IPS-18c (cell line): ENCODE measurements at regions not wholly inside any gene's neighbourhood (a gene's known extent, or its start where the extent isn't known, plus 50 kb on each side); places are given as distances from the start of the nearest gene placed in this dataset.
"Not testable (repeated sequence)": the region's sequence is repeated elsewhere in the genome, so short reads cannot be mapped to it uniquely, and the experiment has no call there.

ENCODE experiments used
- H3K4me3 ChIP-seq: 2 replicates; pipeline ENCODE4 v1.7.0; 2013; ENCODE audit warnings: low read depth, mild to moderate bottlenecking, low read length, moderate library complexity; ENCODE audit not compliant: insufficient read depth
- H3K9me3 ChIP-seq: one replicate; pipeline ENCODE4 v1.6.1; 2013; ENCODE audit warnings: mild to moderate bottlenecking, low read length, moderate library complexity; ENCODE audit not compliant: control insufficient read depth, insufficient read depth

DNA sequence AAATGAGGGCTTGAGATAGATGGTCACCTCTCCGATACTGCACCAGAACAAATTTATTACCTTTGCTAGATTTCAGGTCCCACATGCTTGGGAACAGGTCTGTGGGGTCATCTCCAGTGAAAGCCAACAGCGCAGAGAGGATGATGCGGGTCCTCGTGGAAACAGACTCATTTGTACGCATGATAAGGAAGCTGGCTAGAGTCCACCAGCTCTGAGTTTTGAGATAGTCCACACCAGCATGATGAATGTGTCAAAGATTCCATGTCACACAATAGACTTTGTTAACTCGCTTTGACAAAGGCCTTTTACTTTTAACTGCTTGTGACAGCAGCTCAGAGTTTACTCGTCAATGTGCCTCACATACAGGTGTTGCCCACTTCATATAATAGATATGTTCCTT, 105.4 kb upstream of the TBCA start:
- no peak overlapping the region for H3K4me3 ChIP-seq

GRCh38 chr5:77877516-77878355, 101.6 kb upstream of the TBCA start:
- H3K4me3 ChIP-seq = no peak overlapping the region

More for the DNA sequence above, 105.4 kb upstream of the TBCA start:
- H3K9me3 ChIP-seq = no peaks in the 10 kb centered on the region

DNA sequence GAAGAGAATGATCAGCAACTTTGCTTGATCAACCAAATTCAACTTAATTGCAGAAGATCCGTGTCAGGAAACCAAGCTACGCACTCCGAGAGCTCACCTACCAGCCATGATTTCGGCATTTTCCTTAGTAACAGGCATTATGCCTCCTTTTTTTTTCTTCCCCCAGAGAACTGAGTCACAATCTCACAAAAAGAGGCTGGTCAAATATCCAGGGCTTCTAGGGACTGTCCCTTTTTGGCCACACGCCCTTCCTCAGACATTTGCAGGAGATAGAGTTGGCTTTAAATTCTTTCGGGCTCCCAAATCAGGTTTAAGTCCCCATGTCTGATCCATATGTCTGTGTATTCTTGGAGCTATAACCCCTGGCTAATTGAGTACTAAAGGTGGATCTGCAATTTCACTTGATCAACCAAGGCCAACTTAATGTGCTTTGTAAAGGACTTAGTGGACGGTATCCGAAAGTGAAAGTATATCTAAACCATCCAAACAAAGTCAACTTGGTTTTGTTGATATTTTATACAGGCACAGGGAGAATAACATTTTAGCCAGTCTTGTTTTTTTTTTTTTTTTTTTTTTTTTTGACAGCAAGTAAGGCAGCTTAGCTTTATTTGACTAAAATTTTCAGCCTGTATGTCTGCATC, 100.8 kb upstream of the TBCA start:
- Histone ChIP-seq H3K9me3 (no peaks in the 10 kb centered on the region), H3K4me3 (no peak overlapping the region)

More at GRCh38 chr5:77877516-77878355, 101.6 kb upstream of the TBCA start:
- no peaks in the 10 kb centered on the region for H3K9me3 ChIP-seq

- Histone ChIP-seq H3K9me3 (no peaks in the 10 kb centered on the region), H3K4me3 (no peak overlapping the region)
Measured at GRCh38 chr5:77876316-77876715, 100.2 kb upstream of the TBCA start.

DNA sequence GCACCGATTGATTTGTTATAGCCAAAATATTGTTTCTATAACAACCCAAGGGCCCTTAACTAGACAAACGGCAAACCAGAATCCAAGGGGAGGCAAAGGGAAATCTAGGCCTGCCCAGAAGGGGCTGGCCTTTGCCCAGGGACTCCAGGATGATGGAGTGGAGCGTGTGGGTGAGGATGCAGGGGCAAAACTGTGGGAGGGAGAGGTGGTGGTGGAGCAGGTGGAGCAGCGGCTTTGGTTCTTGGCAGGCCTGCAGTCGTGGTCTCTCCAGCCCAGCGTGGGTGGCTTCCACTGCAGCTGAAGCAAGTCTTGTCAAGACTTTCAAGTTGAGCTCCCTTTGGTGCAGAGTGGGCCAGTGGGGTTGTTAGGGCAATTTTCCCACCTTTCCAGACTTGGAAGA, 98.6 kb upstream of the TBCA start:
- H3K4me3 ChIP-seq = no peak overlapping the region
- H3K9me3 ChIP-seq = no peaks in the 10 kb centered on the region

- no peak overlapping the region for H3K4me3 ChIP-seq
Measured at GRCh38 chr5:77873239-77873638, 97.1 kb upstream of the TBCA start.

DNA sequence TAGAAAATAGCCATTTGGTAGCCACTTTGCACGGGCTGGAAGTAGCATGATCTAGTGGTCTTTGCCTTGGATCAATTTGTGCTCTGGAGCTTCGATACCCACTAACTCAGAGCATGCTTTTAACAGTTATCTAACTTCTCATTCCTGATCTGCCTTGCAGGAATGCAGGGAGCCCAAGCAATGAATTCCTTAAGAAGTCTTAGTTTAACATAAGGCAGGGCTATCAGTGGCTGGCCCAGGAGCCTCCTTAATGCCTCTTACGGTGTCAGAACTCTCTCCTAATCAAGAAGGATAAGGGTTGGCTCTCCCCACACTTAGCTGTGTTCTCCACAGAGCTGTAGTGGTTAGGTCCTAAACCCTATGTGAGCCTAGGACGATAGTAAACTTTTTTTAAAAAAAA, 95.8 kb upstream of the TBCA start:
- Histone ChIP-seq H3K9me3 (no peaks in the 10 kb centered on the region), H3K4me3 (no peak overlapping the region)

More at GRCh38 chr5:77873239-77873638, 97.1 kb upstream of the TBCA start:
- H3K9me3 ChIP-seq = no peaks in the 10 kb centered on the region

GRCh38 chr5:77871016-77871415, 94.9 kb upstream of the TBCA start:
- Histone ChIP-seq H3K4me3 (no peak overlapping the region), H3K9me3 (no peaks in the 10 kb centered on the region)

DNA sequence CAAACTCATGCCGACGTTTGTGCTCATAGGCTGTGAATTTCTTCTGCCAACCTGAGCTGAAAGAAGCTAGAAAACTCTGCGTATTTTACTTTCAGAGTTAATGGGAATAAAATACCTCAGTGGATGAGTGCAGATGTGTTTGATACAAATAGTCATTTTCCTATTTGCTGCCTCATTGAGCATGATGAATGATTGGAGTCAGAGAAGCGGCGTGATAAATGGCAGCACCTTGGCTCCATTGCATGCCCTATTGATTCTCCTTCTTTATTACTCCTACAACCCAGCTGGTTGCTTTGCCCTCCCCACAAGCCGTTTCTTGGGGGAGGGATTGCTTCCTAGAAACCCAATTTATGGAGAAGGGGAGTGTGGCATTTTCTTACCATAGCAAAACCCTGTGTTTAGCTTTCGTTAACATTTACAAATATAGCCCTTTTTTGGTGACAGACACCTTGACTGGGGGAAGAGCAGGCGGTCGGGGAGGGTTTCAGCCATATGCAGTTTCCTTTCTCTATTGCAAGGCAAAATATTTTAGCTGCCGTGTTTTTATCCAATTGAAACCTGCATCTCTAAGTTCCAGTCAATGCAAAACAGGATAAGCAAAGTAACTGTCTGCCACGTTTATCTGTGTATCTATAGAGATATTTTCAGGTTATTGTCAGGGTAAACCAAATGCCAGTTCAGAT, 93.1 kb upstream of the TBCA start:
- H3K9me3 ChIP-seq = no peaks in the 10 kb centered on the region
- H3K4me3 ChIP-seq = no peak overlapping the region

- H3K9me3 ChIP-seq = no peaks in the 10 kb centered on the region
Measured at GRCh38 chr5:77867914-77868313, 91.8 kb upstream of the TBCA start.

DNA sequence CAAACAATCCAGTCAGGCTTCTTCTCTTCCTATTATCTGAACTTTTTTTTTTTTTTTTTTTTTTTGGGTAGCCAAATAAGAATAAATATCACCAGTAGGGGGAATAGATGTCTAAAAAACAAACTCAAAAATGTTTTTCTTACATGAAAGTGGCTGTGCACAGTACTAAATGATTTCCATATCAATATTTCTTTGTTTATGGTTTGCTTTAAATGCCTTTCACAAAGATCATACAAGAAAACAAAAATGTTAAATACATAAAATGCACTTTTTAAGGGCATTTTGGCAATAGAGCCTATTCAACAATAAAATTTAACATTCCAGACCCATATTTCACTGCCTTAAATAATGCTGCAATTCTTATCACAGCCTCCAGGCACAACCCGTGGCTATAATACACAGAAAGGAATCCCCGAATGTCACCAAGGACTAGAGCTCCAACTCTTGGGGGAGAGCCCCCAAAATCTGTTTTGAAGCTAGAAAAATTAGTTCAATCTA, 91.1 kb upstream of the TBCA start:
- no peak overlapping the region for H3K4me3 ChIP-seq
- no peaks in the 10 kb centered on the region for H3K9me3 ChIP-seq

More at GRCh38 chr5:77867914-77868313, 91.8 kb upstream of the TBCA start:
- no peak overlapping the region for H3K4me3 ChIP-seq

DNA sequence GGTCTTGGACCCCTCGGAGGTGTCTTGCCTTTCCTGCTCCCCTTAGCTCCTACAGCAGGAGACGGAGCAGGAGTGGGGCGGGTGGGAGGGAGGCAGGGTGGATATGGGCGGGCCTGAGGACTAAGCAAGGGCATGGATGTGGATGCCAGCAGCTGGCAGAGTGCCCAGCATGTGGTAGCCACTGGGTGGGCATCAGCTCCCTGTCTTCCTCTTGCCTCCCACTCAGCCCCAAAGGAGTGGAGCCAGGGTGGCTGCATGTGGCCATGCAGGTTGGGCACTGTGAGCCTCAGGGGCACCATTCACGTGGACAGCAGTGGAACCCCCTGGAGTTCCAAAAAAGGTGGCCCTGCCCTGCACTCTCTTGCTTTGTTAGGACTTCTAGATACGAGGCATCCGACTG, 90.1 kb upstream of the TBCA start:
- H3K9me3 ChIP-seq = no peaks in the 10 kb centered on the region

DNA sequence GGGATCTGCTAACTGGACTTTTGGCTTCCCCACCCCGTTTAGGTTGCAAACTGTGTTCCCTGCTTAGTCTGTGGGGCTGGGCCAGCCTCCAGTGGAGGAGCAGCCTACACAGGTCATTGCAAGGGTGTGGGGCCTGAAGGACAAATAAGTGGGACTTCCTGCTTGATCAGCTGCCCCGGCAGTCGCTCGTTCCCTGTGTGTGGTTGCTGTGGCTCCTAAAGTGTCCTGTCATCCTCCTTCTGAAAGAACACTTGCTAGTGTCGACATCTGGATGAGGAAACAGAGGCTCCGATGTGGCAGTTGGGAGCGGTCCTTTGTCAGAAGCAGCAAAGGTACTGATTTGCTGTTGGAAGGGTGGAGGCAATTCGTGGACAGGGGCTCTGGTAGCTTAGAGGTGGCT, 88.9 kb upstream of the TBCA start:
- Histone ChIP-seq H3K4me3 (no peak overlapping the region), H3K9me3 (no peaks in the 10 kb centered on the region)

More for the DNA sequence above, 90.1 kb upstream of the TBCA start:
- no peak overlapping the region for H3K4me3 ChIP-seq

DNA sequence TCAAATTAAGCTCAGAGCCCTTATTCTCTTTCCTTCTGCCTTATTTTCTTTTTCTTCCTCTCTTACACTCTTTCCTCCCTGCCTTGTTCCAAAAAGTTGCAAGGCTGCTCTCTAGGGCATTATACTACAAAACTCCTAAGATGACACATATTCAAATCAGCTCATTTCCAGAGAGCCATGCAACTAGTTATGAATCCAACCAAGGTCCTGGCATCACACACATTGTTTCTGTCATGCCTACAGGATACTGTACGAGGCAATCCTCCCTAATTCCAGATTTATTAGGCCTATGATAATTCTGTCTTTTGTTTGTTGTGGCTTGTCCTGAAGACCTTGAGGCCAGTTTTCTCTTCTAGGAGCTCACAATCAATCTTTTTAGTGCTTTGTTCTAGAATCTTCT, 87.0 kb upstream of the TBCA start:
- H3K9me3 ChIP-seq = no peaks in the 10 kb centered on the region
- no peak overlapping the region for H3K4me3 ChIP-seq

- Histone ChIP-seq H3K9me3 (no peaks in the 10 kb centered on the region), H3K4me3 (no peak overlapping the region)
Measured at GRCh38 chr5:77861576-77861975, 85.4 kb upstream of the TBCA start.

DNA sequence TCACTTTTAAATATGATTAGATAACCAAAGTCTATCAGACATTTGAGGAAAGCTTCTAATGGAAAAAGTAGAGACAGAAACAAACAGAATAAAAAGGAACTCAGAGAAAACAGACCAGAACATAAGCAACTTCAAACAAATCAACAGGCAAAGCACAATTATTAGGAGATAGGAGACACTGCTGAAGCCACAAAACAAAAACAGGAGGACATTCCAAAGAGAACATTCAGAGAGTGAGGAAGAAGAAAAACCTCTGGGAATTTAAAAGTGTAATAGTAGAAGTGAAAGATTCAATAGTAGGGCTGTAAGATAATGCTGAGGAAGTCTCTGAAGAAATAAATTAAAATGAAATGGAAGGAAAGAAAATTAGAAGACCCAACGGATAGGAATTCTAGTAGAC, 83.2 kb upstream of the TBCA start:
- H3K4me3 ChIP-seq = no peak overlapping the region
- no peaks in the 10 kb centered on the region for H3K9me3 ChIP-seq

- H3K9me3 ChIP-seq, H3K4me3 ChIP-seq: not testable (repeated sequence)
Measured at GRCh38 chr5:77858678-77859077, 82.5 kb upstream of the TBCA start.

GRCh38 chr5:77855369-77855768, 79.2 kb upstream of the TBCA start:
- Histone ChIP-seq H3K9me3 (no peaks in the 10 kb centered on the region), H3K4me3 (no peak overlapping the region)
